Mesenchymal stem cell (in vitro differentiated cells and primary cell): ENCODE measurements at regions not wholly inside any gene's neighbourhood (a gene's known extent, or its start where the extent isn't known, plus 50 kb on each side); places are given as distances from the start of the nearest gene placed in this dataset.

ENCODE experiments used
- DNase-seq: peaks from one replicate; pipeline ENCODE4 v3.0.0-alpha.2; 2013
- H2AFZ ChIP-seq: one replicate; pipeline ENCODE4 v1.6.1; 2013; ENCODE audit warnings: low read depth, mild to moderate bottlenecking, control low read depth, inconsistent platforms, low read length, moderate library complexity
- H2AK5ac ChIP-seq: 2 replicates; pipeline ENCODE4 v1.6.1; 2013; ENCODE audit warnings: low read length, moderate library complexity, mild to moderate bottlenecking, inconsistent platforms; ENCODE audit not compliant: severe bottlenecking
- H2BK120ac ChIP-seq: one replicate; pipeline ENCODE4 v1.6.1; 2013; ENCODE audit warnings: low read depth, mild to moderate bottlenecking, inconsistent platforms, low read length, moderate library complexity
- H2BK12ac ChIP-seq, 2 experiments: one replicate each; pipeline ENCODE4 v1.6.1; 2013; ENCODE audit warnings: inconsistent platforms in 2 of 2, low read length in 2 of 2, mild to moderate bottlenecking in 2 of 2, moderate library complexity in 2 of 2, control low read depth in 1 of 2
- H2BK15ac ChIP-seq: one replicate; pipeline ENCODE4 v1.6.1; 2013; ENCODE audit warnings: mild to moderate bottlenecking, low read depth, inconsistent platforms; ENCODE audit not compliant: poor library complexity, severe bottlenecking
- H2BK5ac ChIP-seq: 2 replicates; pipeline ENCODE4 v1.6.1; 2013; ENCODE audit warnings: low read depth, mild to moderate bottlenecking, low read length, control low read depth, inconsistent platforms; ENCODE audit not compliant: poor library complexity, severe bottlenecking
- H3K14ac ChIP-seq, 2 experiments: one replicate each; pipeline ENCODE4 v1.6.1; 2013; ENCODE audit warnings: inconsistent platforms in 2 of 2, low read length in 2 of 2, control low read depth in 1 of 2, mild to moderate bottlenecking in 1 of 2, moderate library complexity in 1 of 2
- H3K18ac ChIP-seq, 2 experiments: one replicate each; pipeline ENCODE4 v1.6.1; 2013; ENCODE audit warnings: inconsistent platforms in 2 of 2, low read length in 2 of 2, control low read depth in 1 of 2, low read depth in 1 of 2, mild to moderate bottlenecking in 1 of 2
- H3K23ac ChIP-seq, 2 experiments: one replicate each; pipeline ENCODE4 v1.6.1; 2013; ENCODE audit warnings: inconsistent platforms in 2 of 2, low read length in 2 of 2, mild to moderate bottlenecking in 2 of 2, moderate library complexity in 2 of 2, control low read depth in 1 of 2
- H3K27ac ChIP-seq: 2 replicates; pipeline ENCODE4 v1.5.1; 2013; ENCODE audit warnings: mild to moderate bottlenecking, moderate library complexity, low read length, control low read depth, inconsistent platforms; ENCODE audit not compliant: poor library complexity, severe bottlenecking
- H3K27me3 ChIP-seq, 2 experiments: 2 replicates each; pipeline versions ENCODE4 v1.6.1 to v1.7.0; 2013; ENCODE audit warnings: low read length in 2 of 2, mild to moderate bottlenecking in 2 of 2, moderate library complexity in 2 of 2, control low read depth in 1 of 2, inconsistent platforms in 1 of 2; ENCODE audit not compliant: control insufficient read depth in 1 of 2, insufficient read depth in 1 of 2
- H3K36me3 ChIP-seq, 2 experiments: 2 replicates each; pipeline versions ENCODE4 v1.6.1 to v1.7.0; 2013; ENCODE audit warnings: low read length in 2 of 2, control low read depth in 1 of 2, inconsistent platforms in 1 of 2, low read depth in 1 of 2, mild to moderate bottlenecking in 1 of 2; ENCODE audit not compliant: insufficient read depth in 2 of 2, control insufficient read depth in 1 of 2
- H3K4ac ChIP-seq, 2 experiments: one replicate each; pipeline ENCODE4 v1.6.1; 2013; ENCODE audit warnings: inconsistent platforms in 2 of 2, low read length in 2 of 2, mild to moderate bottlenecking in 2 of 2, moderate library complexity in 2 of 2, control low read depth in 1 of 2, low read depth in 1 of 2
- H3K4me1 ChIP-seq: 2 replicates; pipeline ENCODE4 v1.6.1; 2013; ENCODE audit warnings: low read depth, low read length, control low read depth; ENCODE audit not compliant: control insufficient read depth, insufficient read depth
- H3K4me2 ChIP-seq: 2 replicates; pipeline ENCODE4 v1.6.1; 2013; ENCODE audit warnings: low read length, mild to moderate bottlenecking, inconsistent platforms; ENCODE audit not compliant: poor library complexity, severe bottlenecking
- H3K4me3 ChIP-seq, 2 experiments: 2 replicates each; pipeline versions ENCODE4 v1.5.1 to v1.7.0; 2013; ENCODE audit warnings: low read length in 2 of 2, mild to moderate bottlenecking in 2 of 2, control low read depth in 1 of 2, low read depth in 1 of 2; ENCODE audit not compliant: insufficient read depth in 1 of 2
- H3K79me1 ChIP-seq: replicated peaks from 2 replicates; pipeline ENCODE4 v1.6.1; 2013; ENCODE audit warnings: mild to moderate bottlenecking, control low read depth, low read length, inconsistent platforms; ENCODE audit not compliant: poor library complexity, severe bottlenecking
- H3K9ac ChIP-seq: 2 replicates; pipeline ENCODE4 v1.7.0; 2013; ENCODE audit warnings: mild to moderate bottlenecking, low read length, moderate library complexity
- H3K9me3 ChIP-seq: 2 replicates; pipeline ENCODE4 v1.7.0; 2013; ENCODE audit warnings: mild to moderate bottlenecking, low read length; ENCODE audit not compliant: control insufficient read depth
- H4K8ac ChIP-seq: one replicate; pipeline ENCODE4 v1.6.1; 2013; ENCODE audit warnings: inconsistent platforms, mild to moderate bottlenecking, low read length, moderate library complexity
- H4K91ac ChIP-seq: one replicate; pipeline ENCODE4 v1.6.1; 2013; ENCODE audit warnings: mild to moderate bottlenecking, low read length, inconsistent platforms
- WGBS: methylation state at CpG from one replicate; pipeline ENCODE4 v1.1.7; 2013; ENCODE audit warnings: mixed read lengths; 5-methylcytosine and 5-hydroxymethylcytosine counted together

DNA sequence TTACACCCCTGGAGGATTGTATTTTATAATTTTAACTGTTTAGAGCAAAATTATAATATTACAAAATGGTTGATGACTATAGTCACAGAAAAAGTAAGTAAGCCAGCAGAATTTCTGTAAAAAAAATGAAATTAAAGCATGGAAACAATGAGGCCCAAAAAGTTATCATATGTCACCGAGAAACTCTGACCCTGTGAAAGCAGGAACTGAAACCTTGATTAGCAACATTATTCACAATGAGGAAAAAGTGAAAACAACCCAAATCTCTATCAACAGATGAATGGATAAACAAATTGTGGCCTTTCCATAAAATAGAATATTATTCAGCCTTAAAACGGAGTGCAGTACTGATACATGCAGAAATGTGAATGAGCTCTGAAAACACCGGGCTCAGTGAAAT is 1471.7 kb downstream of the NLGN4Y start:
- H4K91ac ChIP-seq, result no peak overlapping the region
- no peaks in the 10 kb centered on the region for H3K9me3 ChIP-seq
- H3K14ac ChIP-seq, result no peak overlapping the region
- no peak overlapping the region for H3K4me3 ChIP-seq
- H3K4me2 ChIP-seq, result no peak overlapping the region
- no peak overlapping the region for H2BK15ac ChIP-seq
- H3K4ac ChIP-seq, result no peak overlapping the region
- H2BK5ac ChIP-seq, result no peak overlapping the region
- no peak overlapping the region for H3K27ac ChIP-seq
- no peak overlapping the region for H4K8ac ChIP-seq
- no peak overlapping the region for H3K23ac ChIP-seq
- no peak overlapping the region for H3K18ac ChIP-seq
- H2AFZ ChIP-seq, result no peak overlapping the region
- no peaks in the 10 kb centered on the region for H3K36me3 ChIP-seq
- no peak overlapping the region for H2AK5ac ChIP-seq
- no peaks in the 10 kb centered on the region for H3K4me1 ChIP-seq
- H3K27me3 ChIP-seq, result no peaks in the 10 kb centered on the region
- H2BK120ac ChIP-seq, result no peak overlapping the region
- H3K9ac ChIP-seq, result no peak overlapping the region
- 96% methylated on average over 3 of the region's 3 CpGs for WGBS
- H2BK12ac ChIP-seq, result no peak overlapping the region
- no peaks in the 10 kb centered on the region for H3K79me1 ChIP-seq
- no peak for DNase-seq

DNA sequence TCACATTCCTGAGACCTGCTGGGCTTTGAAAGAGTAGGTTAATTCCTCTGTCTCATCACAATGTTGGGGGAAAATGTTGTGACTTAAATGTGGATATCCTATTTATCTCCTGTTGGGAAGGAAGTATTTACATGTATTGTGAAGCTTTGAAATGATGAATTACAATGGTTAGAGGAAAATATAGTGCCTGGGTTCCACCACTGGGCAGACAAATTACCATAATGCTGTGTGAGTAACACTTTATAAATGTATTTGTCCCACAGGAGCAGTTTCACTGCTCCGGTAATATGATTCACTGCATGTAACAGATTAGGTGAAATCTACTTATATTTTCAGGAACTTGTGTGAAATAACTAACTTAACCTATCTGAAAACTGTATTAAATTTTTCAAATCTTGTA is 1476.4 kb downstream of the NLGN4Y start:
- H3K18ac ChIP-seq, result no peak overlapping the region
- no peak overlapping the region for H3K27ac ChIP-seq

DNA sequence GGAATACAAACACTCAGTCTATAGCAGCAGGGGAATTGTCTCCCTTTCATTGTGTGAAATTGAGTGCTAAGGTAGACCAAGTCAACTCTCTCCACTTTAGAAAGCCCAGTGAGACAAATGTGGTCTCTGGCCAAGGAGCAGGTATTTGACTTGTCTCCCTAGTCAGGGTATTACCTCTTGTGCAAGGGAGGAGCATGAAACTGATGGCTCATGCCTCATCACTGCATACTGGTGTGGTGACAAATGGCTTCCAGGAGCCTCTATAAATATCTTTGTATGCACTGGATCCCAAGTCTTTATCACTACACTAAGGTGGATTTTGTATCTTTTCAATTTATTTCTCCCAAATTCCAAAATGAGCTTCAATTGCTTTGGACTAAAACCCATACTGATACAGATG is 1477.6 kb downstream of the NLGN4Y start:
- Histone ChIP-seq H3K4me1 (no peaks in the 10 kb centered on the region), H2BK120ac (no peak overlapping the region), H3K9me3 (no peaks in the 10 kb centered on the region), H2BK15ac (no peak overlapping the region), H3K27me3 (no peaks in the 10 kb centered on the region), H3K27ac (no peak overlapping the region), H4K8ac (no peak overlapping the region), H3K4ac (no peak overlapping the region), H3K4me3 (no peak overlapping the region), H3K4me2 (no peak overlapping the region), H2AK5ac (no peak overlapping the region), H3K14ac (no peak overlapping the region), H3K9ac (no peak overlapping the region), H3K79me1 (no peaks in the 10 kb centered on the region), H4K91ac (no peak overlapping the region), H3K36me3 (no peaks in the 10 kb centered on the region), H2AFZ (no peak overlapping the region), H3K23ac (no peak overlapping the region), H2BK5ac (no peak overlapping the region), H3K18ac (no peak overlapping the region), H2BK12ac (no peak overlapping the region)
- no peak for DNase-seq

More for the DNA sequence above, 1476.4 kb downstream of the NLGN4Y start:
- H3K4ac ChIP-seq, result no peak overlapping the region
- H3K23ac ChIP-seq, result no peak overlapping the region
- H4K91ac ChIP-seq, result no peak overlapping the region
- H3K4me2 ChIP-seq, result no peak overlapping the region
- no peak overlapping the region for H2BK15ac ChIP-seq
- no peak overlapping the region for H3K4me3 ChIP-seq
- no peaks in the 10 kb centered on the region for H3K27me3 ChIP-seq
- H3K36me3 ChIP-seq, result no peaks in the 10 kb centered on the region
- DNase-seq, result no peak
- no peaks in the 10 kb centered on the region for H3K9me3 ChIP-seq
- H2BK120ac ChIP-seq, result no peak overlapping the region
- no peak overlapping the region for H2BK12ac ChIP-seq
- no CpG with 5 or more reads among the region's 1 CpG for WGBS
- no peak overlapping the region for H2BK5ac ChIP-seq
- no peaks in the 10 kb centered on the region for H3K79me1 ChIP-seq
- no peak overlapping the region for H4K8ac ChIP-seq
- H2AK5ac ChIP-seq, result no peak overlapping the region
- H3K4me1 ChIP-seq, result no peaks in the 10 kb centered on the region
- no peak overlapping the region for H2AFZ ChIP-seq
- H3K9ac ChIP-seq, result no peak overlapping the region
- H3K14ac ChIP-seq, result no peak overlapping the region

DNA sequence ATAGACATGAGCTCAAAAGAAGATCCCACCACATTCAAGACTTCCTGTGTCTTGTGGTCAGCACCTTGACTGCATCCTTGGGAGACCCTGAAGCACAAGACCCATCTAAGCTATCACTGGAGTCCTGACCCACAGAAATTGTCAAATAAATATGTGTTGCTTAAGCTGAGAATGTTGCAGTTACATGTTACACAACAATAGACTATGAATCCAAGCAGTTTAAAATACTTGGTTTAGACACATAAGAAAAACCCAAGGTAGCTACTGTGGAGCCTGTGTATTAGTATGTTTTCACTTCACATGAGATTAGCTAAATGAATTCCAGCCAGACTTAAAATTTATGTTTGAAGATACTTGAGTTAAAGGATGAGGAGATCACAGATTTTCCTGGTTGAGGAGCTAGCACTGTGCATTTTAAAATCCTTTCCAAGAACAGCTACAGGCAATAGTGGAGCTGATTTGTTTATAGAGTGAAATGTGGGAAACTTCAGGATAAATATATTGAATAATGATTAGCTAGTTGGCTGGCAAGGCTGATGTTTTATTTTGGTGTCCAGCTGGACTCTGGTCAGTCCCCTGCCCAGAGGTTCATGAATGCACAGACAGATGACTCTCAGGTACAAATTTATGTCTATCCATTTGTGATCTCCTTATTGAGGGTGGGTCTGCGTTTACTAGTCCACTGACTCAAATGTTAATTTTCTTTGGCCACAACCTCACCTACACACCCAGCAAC is 1527.7 kb downstream of the NLGN4Y start:
- no peaks in the 10 kb centered on the region for H3K27me3 ChIP-seq
- no peak overlapping the region for H3K4me3 ChIP-seq
- 88% methylated on average over 1 of the region's 1 CpG for WGBS
- no peak overlapping the region for H2AFZ ChIP-seq
- no peak overlapping the region for H4K91ac ChIP-seq
- H2BK120ac ChIP-seq, result no peak overlapping the region
- no peak overlapping the region for H3K27ac ChIP-seq
- no peak overlapping the region for H3K4ac ChIP-seq
- H3K9ac ChIP-seq, result no peak overlapping the region
- no peaks in the 10 kb centered on the region for H3K9me3 ChIP-seq
- H2BK15ac ChIP-seq, result no peak overlapping the region
- no peak overlapping the region for H3K14ac ChIP-seq
- no peaks in the 10 kb centered on the region for H3K4me1 ChIP-seq
- H2BK12ac ChIP-seq, result no peak overlapping the region
- no peak overlapping the region for H2AK5ac ChIP-seq
- no peak overlapping the region for H2BK5ac ChIP-seq
- no peak for DNase-seq
- H3K18ac ChIP-seq, result no peak overlapping the region
- no peak overlapping the region for H4K8ac ChIP-seq
- no peaks in the 10 kb centered on the region for H3K79me1 ChIP-seq
- no peaks in the 10 kb centered on the region for H3K36me3 ChIP-seq
- H3K23ac ChIP-seq, result no peak overlapping the region
- H3K4me2 ChIP-seq, result no peak overlapping the region
